Esophagus squamous epithelium (tissue), 4 donors: ENCODE measurements at regions not wholly inside any gene's neighbourhood (a gene's known extent, or its start where the extent isn't known, plus 50 kb on each side); places are given as distances from the start of the nearest gene placed in this dataset.

ENCODE experiments used
- POLR2A ChIP-seq, 4 donors: fragments of 450-650 bp; IDR thresholded peaks; one replicate each; pipeline ENCODE4 v1.6.1; 2017; ENCODE audit warnings: antibody characterized with exemption in 4 of 4, mild to moderate bottlenecking in 4 of 4, moderate library complexity in 3 of 4
- TF ChIP-seq, protein P1 (sequence below), 6 experiments: fragments of 450-650 bp in 4 of 6; fragments of 200-600 bp in 2 of 6; sonication (generic) in 2 of 6; IDR thresholded peaks; one replicate each; pipeline ENCODE4 v1.5.1; 2016 to 2019; ENCODE audit warnings: antibody characterized with exemption in 6 of 6, mild to moderate bottlenecking in 4 of 6, moderate library complexity in 4 of 6

DNA sequence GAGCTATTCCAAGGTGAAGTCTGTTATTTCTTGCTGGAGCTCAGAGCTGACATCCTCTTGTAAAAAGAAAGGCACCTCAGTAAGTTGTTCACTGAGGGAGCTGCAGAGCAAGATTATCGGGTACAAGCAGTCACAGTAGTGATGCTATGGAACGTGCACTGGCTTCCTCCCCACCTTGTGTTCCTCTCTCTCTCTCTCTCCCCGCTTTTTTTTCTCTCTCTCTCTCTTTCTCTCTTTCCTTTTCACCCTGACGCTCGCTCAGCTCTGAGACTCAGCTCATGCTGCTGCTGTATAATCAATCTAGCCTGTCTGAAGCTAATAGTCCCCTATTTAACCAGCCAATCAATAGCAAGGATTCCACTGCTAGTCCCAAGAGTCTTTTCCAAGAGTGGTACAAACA is 587.6 kb upstream of the CDH18 start:
- TF ChIP-seq, protein P1, sequence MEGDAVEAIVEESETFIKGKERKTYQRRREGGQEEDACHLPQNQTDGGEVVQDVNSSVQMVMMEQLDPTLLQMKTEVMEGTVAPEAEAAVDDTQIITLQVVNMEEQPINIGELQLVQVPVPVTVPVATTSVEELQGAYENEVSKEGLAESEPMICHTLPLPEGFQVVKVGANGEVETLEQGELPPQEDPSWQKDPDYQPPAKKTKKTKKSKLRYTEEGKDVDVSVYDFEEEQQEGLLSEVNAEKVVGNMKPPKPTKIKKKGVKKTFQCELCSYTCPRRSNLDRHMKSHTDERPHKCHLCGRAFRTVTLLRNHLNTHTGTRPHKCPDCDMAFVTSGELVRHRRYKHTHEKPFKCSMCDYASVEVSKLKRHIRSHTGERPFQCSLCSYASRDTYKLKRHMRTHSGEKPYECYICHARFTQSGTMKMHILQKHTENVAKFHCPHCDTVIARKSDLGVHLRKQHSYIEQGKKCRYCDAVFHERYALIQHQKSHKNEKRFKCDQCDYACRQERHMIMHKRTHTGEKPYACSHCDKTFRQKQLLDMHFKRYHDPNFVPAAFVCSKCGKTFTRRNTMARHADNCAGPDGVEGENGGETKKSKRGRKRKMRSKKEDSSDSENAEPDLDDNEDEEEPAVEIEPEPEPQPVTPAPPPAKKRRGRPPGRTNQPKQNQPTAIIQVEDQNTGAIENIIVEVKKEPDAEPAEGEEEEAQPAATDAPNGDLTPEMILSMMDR (IDR thresholded peaks at IDR 0.05): no peak
- TF ChIP-seq POLR2A (IDR thresholded peaks at IDR 0.05): no peak
